Neutrophil (primary cell): ENCODE measurements at regions not wholly inside any gene's neighbourhood (a gene's known extent, or its start where the extent isn't known, plus 50 kb on each side); places are given as distances from the start of the nearest gene placed in this dataset.

Experiments
- H3K27ac ChIP-seq: fragments of 200-600 bp; sonication (generic); 2 replicates; pipeline ENCODE4 v1.5.1; 2016; ENCODE audit warnings: mild to moderate bottlenecking, moderate library complexity
- H3K27me3 ChIP-seq: fragments of 200-600 bp; sonication (generic); 2 replicates; pipeline ENCODE4 v1.6.0; 2016; ENCODE audit warnings: mild to moderate bottlenecking
- H3K36me3 ChIP-seq: fragments of 200-600 bp; sonication (generic); 2 replicates; pipeline ENCODE4 v1.5.1; 2017
- H3K4me1 ChIP-seq, 2 experiments: fragments of 200-600 bp in 1 of 2; sonication (generic) in 1 of 2; 1 replicate in 1 of 2; 2 replicates in 1 of 2; pipeline versions ENCODE4 v1.5.1 to v1.6.1; 2013 to 2016; ENCODE audit warnings: low read depth in 1 of 2, low read length in 1 of 2, mild to moderate bottlenecking in 1 of 2, moderate library complexity in 1 of 2; ENCODE audit not compliant: control insufficient read depth in 1 of 2, insufficient read depth in 1 of 2
- H3K4me3 ChIP-seq, 2 experiments: fragments of 200-600 bp in 1 of 2; sonication (generic) in 1 of 2; 1 replicate in 1 of 2; 2 replicates in 1 of 2; pipeline ENCODE4 v1.5.1; 2013 to 2016; ENCODE audit warnings: low read depth in 1 of 2, low read length in 1 of 2, mild to moderate bottlenecking in 1 of 2, moderate library complexity in 1 of 2
- H3K9me3 ChIP-seq: fragments of 200-600 bp; sonication (generic); 2 replicates; pipeline ENCODE4 v1.5.1; 2016
- CTCF ChIP-seq: fragments of 200-600 bp; sonication (generic); IDR thresholded peaks from 2 replicates; pipeline ENCODE4 v1.5.1; 2016; ENCODE audit warnings: antibody characterized with exemption

- Histone ChIP-seq H3K36me3 (no peaks in the 10 kb centered on the region), H3K4me3 (no peak overlapping the region), H3K27me3 (no peaks in the 10 kb centered on the region), H3K9me3 (no peaks in the 10 kb centered on the region), H3K27ac (no peak overlapping the region), H3K4me1 (no peaks in the 10 kb centered on the region)
- no peak for TF ChIP-seq CTCF
Measured at GRCh38 chr2:157948856-157949255, 72.7 kb upstream of the ACVR1 start.

GRCh38 chr2:157946919-157947557 is 70.9 kb upstream of the ACVR1 start:
- Histone ChIP-seq H3K27ac (no peak overlapping the region), H3K4me1 (no peaks in the 10 kb centered on the region), H3K9me3 (no peaks in the 10 kb centered on the region), H3K36me3 (no peaks in the 10 kb centered on the region), H3K4me3 (no peak overlapping the region), H3K27me3 (no peaks in the 10 kb centered on the region)
- TF ChIP-seq CTCF, result no peak

GRCh38 chr2:157940024-157940423 is 63.9 kb upstream of the ACVR1 start:
- Histone ChIP-seq H3K9me3 (no peaks in the 10 kb centered on the region), H3K27me3 (no peaks in the 10 kb centered on the region), H3K27ac (no peak overlapping the region), H3K4me1 (no peaks in the 10 kb centered on the region), H3K4me3 (no peak overlapping the region), H3K36me3 (no peaks in the 10 kb centered on the region)
- TF ChIP-seq CTCF, result no peak

GRCh38 chr2:157938556-157938955 is 62.4 kb upstream of the ACVR1 start:
- Histone ChIP-seq H3K4me1 (no peaks in the 10 kb centered on the region), H3K36me3 (no peaks in the 10 kb centered on the region), H3K4me3 (no peak overlapping the region), H3K27ac (no peak overlapping the region), H3K9me3 (no peaks in the 10 kb centered on the region), H3K27me3 (no peaks in the 10 kb centered on the region)
- no peak for TF ChIP-seq CTCF

- Histone ChIP-seq H3K27ac (no peak overlapping the region), H3K36me3 (no peaks in the 10 kb centered on the region), H3K4me3 (no peak overlapping the region), H3K4me1 (no peaks in the 10 kb centered on the region), H3K27me3 (no peaks in the 10 kb centered on the region), H3K9me3 (no peaks in the 10 kb centered on the region)
- TF ChIP-seq CTCF, result no peak
Measured at GRCh38 chr2:157936406-157936805, 60.3 kb upstream of the ACVR1 start.
